NCI-H128 (cell line): ENCODE measurements at regions not wholly inside any gene's neighbourhood (a gene's known extent, or its start where the extent isn't known, plus 50 kb on each side); places are given as distances from the start of the nearest gene placed in this dataset.
"Not testable (repeated sequence)": the region's sequence is repeated elsewhere in the genome, so short reads cannot be mapped to it uniquely, and the experiment has no call there.

Experiments
- DNase-seq: peaks from one replicate; lab custom pipeline; 2025; ENCODE audit not compliant: unreplicated experiment; lab: John Stamatoyannopoulos, UW

- DNase-seq = no peak
Observed at GRCh38 chr6:99801805-99802204, 192.2 kb downstream of the MCHR2 start.

DNA sequence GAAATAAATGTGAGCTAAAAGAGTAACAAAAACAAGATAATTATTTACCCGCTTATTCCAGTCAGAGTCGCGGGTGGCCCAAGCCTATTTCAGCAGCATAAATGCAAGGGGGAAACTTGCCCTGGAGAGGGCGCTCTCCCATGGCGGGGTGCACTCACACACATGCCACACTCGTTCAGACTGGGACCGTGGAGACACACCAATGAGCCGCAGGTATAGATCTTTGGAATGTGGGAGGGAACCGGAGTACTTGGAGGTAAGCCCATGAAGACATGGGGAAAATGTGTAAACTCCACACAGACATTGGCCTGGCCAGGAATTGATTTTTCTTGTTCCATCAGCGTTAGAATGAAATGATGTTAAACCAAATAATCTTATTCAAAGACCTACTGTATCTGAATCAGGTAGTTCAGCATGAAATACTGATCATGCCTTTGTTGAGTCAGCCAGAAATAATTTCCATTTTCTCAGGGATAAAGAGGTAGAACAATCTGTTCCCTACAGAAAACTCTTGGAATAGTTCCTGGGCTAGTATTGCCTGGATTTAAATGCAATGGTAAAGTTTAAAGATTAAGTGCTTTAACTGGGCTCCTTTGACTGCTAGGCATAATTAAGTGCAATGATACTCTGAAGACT, 191.5 kb downstream of the MCHR2 start:
- DNase-seq = no peak

GRCh38 chr6:99808992-99809391, 185.0 kb downstream of the MCHR2 start:
- no peak for DNase-seq

GRCh38 chr6:99810295-99810694, 183.7 kb downstream of the MCHR2 start:
- DNase-seq = no peak

- DNase-seq = no peak
Observed at GRCh38 chr6:99810942-99811620, 182.9 kb downstream of the MCHR2 start.

DNA sequence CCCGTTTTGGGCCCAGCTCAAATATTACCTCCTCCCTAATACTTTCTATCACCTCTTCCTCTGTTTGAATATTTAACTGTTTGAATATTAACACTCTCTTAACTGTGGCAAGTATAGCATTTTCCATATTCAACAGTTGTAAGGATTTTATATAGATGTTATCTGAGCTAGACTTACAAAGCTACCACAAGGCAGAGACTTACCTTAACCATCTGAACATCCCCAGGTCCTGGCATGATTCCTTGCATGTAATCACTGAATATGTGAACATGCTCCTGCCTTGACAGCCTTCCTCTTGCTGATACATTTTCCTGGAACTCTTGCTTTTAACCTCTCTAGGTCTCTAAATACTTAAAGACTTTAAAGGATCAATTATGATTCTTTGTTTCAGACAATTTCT, 182.4 kb downstream of the MCHR2 start:
- DNase-seq = no peak

DNA sequence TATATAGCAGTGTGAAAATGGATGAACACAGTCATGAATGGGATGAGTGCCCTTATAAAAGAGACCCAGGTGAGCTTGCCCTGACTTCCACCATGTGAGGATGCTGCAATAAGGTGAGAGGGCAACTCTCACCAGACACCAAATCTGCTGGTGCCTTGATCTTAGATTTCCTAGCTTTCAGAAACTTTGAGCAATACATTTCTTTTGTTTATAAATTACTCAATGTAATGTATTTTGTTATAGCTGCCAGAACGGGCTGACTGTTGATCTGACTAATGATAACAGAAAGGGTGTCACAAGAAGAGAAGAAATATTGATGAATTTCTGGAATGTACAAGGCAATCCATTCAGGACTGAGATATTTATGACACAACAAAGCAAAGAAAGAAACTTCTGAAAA, 180.5 kb downstream of the MCHR2 start:
- DNase-seq = no peak

- DNase-seq = no peak
Observed at GRCh38 chr6:99814230-99814928, 179.6 kb downstream of the MCHR2 start.

DNA sequence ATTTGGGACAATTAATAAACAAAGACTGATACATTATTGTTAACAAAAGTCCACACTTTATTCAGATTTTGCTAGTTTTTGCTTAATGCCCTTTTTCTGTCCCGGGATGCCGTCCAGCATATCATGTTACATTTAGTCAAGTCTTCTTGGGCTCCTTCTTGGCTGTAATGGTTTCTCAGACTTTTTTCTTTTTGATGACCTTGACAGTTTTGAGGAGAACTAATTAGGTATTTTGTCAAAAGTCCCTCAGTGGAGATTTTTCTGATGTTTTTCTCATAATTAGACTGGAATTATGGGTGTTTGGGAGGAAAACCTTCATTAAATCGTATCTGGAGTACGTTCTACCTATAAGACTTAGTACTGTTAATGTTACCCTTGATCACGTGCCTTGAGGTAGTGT, 177.2 kb downstream of the MCHR2 start:
- DNase-seq = no peak

GRCh38 chr6:99818161-99818560, 175.9 kb downstream of the MCHR2 start:
- no peak for DNase-seq

GRCh38 chr6:99819853-99820252, 174.2 kb downstream of the MCHR2 start:
- no peak for DNase-seq

GRCh38 chr6:99821164-99821563, 172.9 kb downstream of the MCHR2 start:
- no peak for DNase-seq

DNA sequence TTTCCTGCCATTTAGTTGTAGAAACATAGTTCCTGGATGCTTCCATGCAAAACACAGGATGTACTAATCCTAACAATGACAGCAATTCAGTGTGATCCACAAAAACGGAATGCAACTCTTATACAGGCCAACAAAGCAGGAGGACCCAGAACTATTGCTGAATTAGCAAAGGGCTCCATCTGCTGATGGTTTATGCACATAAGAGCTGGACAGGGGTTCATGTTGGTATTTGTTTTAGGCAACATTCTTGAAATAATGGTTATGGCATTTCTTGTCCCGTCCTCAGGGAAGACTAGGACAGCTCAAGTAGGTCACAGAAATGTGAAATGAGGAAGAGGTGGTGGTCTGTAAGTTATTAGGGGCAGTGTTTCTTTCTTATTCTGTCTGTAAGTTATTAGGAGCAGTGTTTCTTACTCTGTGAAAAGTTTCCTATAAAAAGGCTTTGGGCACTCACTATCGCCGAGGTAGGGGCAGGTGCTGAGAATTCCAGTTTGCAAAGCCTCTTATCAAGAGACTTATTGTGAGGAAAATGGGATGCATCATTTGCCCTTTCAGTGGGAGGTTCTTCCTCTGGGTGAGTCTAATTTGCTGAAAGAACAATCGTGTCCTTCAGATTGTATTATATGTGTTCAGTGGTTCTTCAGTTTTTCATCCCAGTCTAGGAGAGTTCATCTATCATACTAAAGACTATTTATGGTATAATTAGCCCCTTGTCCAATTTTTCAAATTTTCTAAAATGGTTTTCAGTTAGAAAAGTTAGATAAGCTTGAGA, 171.1 kb downstream of the MCHR2 start:
- peak; percentile 39 for DNase-seq

- not testable (repeated sequence) for DNase-seq
Observed at GRCh38 chr6:99823513-99824235, 170.3 kb downstream of the MCHR2 start.

GRCh38 chr6:99833034-99833433, 161.0 kb downstream of the MCHR2 start:
- DNase-seq = no peak

DNA sequence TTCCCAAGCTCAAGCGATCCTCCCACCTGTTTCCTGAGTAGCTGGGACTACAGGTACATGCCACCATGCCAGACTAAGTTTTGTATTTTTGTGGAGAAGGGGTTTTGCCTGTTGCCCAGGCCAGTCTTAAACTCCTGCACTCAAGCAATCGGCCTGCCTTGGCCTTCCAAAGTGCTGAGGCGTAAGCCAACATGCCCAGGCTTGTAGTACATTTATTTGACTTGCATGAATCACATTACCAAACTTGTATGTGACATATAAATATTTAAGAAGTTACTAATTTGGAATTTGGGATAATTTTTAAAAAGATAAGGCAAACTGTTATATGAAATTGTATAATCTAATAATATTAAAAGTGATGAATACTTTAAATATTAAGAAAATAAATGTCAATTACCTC, 157.6 kb downstream of the MCHR2 start:
- no peak for DNase-seq

DNA sequence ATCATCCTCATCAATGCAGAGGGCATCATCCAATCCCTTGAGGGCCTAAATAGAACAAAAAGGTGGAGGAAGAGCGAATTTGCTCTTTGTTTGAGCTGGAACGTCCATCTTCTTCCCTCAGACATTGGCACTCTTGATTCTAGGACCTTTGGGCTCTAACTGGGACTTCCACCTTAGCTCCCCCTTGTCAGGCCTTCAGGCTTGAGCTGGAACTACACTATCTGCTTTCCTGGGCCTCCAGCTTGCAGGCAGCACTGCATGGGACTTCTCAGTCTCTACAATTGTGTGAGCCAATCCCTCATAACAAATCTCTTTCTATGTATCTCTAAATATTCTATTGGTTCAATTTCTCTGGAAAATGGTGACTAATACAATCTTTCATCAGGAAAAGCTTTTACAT, 155.4 kb downstream of the MCHR2 start:
- no peak for DNase-seq

DNA sequence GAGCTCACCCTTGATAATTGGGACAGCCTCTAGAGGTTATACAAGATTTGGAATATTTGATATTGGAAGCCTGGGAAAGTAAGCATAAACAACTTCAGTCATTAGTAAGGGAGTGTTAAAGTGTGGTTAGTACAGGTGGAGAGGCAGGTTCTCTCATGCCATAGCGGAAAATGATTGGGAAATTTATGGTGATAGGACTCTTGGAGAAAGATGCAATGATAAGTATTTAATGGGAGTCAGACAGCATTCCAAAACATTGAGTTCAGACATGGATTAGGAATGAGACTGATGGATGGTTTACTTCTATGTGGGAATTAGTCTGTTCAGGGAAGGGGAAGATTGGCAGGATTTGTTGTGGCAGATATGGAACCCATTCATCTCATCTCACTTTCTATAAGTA, 152.7 kb downstream of the MCHR2 start:
- DNase-seq = no peak

- no peak for DNase-seq
Observed at GRCh38 chr6:99846006-99846405, 148.0 kb downstream of the MCHR2 start.

DNA sequence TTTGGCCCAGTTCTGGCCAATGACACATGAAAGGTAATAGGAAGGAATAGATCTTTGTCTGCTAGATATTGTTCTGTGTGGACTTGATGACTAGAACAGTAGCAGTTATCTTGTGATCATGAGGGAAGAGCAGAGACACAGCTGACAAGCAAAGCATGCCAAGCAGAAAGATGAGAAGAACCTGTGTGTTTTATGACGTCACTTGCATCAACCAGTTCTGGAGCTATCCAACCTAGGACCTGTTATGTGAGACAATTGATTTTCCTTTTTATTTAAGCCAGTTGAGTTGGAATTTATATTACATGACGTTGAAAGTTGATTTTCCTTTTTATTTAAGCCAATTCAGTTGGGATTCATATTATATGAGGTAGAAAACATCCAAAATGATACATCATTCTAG, 143.2 kb downstream of the MCHR2 start:
- no peak for DNase-seq

DNA sequence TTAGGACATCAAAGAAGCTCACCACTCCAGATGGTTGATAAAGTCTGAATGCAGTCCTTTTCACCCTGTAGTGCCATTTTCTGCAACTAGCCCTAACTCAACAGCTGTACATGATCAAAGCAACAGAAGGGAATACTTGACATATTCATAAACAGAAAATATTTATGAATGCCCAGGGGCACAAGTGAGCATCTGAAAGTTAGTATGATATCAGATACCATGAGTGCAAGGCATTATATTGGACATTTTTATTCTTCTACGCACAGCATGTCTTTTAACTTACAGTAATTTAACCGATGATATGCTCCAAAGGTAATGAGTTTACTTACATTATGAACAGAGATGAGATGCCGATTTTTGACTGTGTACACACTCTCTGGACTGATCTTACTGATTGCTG, 142.0 kb downstream of the MCHR2 start:
- DNase-seq = no peak
